Mesodermal cell (in vitro differentiated cells): ENCODE measurements at regions not wholly inside any gene's neighbourhood (a gene's known extent, or its start where the extent isn't known, plus 50 kb on each side); places are given as distances from the start of the nearest gene placed in this dataset.
"Not testable (repeated sequence)": the region's sequence is repeated elsewhere in the genome, so short reads cannot be mapped to it uniquely, and the experiment has no call there.

ENCODE experiments used
- H3K27ac ChIP-seq: 2 replicates; pipeline ENCODE4 v1.7.0; 2013; ENCODE audit warnings: mild to moderate bottlenecking, low read depth, low read length, moderate library complexity; ENCODE audit not compliant: severe bottlenecking
- H3K36me3 ChIP-seq: 2 replicates; pipeline ENCODE4 v1.7.1; 2013; ENCODE audit warnings: mild to moderate bottlenecking, low read length, moderate library complexity; ENCODE audit not compliant: control insufficient read depth, insufficient read depth
- H3K4me1 ChIP-seq: one replicate; pipeline ENCODE4 v1.7.1; 2013; ENCODE audit warnings: mild to moderate bottlenecking, low read length; ENCODE audit not compliant: insufficient read depth, control insufficient read depth, poor library complexity, severe bottlenecking
- H3K4me3 ChIP-seq: 2 replicates; pipeline ENCODE4 v1.7.0; 2013; ENCODE audit warnings: low read length, control low read depth, mild to moderate bottlenecking; ENCODE audit not compliant: insufficient read depth, poor library complexity, severe bottlenecking; ENCODE audit errors: extremely low read depth
- H3K9me3 ChIP-seq: 2 replicates; pipeline ENCODE4 v1.7.1; 2013; ENCODE audit warnings: mild to moderate bottlenecking, low read length, moderate library complexity; ENCODE audit not compliant: control insufficient read depth
- WGBS, 2 experiments: methylation state at CpG; one replicate each; pipeline ENCODE4 v1.1.5; 2013; ENCODE audit warnings: missing lambda C conversion rate in 2 of 2; ENCODE audit not compliant: insufficient coverage in 2 of 2; 5-methylcytosine and 5-hydroxymethylcytosine counted together

DNA sequence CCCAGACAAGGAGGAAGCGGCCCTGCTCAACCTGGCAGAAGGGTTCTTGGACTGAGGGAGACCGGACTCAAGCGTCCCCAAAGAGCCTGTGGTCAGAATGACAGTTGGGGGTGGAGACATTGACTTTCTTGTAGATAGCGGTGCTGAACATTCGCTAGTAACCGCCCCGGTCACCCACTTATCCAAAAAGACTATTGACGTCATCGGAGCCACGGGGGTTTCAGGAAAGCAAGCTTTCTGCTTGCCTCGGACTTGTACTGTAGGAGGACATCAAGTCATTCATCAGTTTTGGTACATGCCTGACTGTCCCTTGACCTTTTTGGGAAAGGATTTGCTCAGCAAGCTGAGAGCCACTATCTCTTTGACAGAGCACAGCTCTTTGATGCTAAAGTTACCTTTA, 71.7 kb upstream of the HMX1 start:
- not testable (repeated sequence) for H3K4me3 ChIP-seq, H3K36me3 ChIP-seq, H3K4me1 ChIP-seq, H3K9me3 ChIP-seq, H3K27ac ChIP-seq
- 86 to 93% methylated on average over 9 to 11 of the region's 11 CpGs for WGBS, 2 experiments

DNA sequence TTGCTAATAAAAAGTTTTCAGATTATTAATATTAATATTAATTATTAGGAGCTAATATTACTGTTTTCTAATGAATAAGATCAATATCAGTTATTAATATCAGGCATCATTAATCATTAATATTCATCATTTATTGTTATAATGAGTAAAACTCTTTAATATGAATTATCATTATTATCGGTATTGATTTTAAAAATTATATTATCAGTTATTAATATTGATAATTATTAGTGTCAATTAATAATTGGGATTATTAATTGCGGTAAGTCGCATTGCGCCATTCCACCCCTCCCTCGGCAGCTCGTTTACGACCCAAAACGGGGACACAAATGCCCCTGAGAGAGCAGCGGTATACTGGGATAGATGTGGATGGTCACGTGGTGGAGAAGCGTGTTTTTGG, 70.4 kb upstream of the HMX1 start:
- 93% methylated on average over 3 of the region's 11 CpGs; no CpG with 5 or more reads in 1 of the 2 experiments for WGBS, 2 experiments

DNA sequence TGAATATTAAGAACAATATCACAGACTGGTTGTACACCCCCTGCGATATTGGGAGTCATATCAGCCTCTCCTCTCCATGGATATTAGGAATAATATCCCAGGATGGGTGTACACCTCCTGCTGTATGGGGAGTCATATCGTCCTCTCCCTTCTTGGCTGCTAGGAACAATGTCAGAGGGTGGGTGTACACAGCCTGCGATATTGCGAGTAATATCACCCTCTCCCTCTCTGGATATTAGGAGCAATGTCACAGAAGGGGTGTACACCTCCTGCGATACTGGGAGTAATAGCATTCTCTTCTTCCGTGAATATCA, 69.8 kb upstream of the HMX1 start:
- H3K4me3 ChIP-seq, H3K27ac ChIP-seq, H3K9me3 ChIP-seq, H3K36me3 ChIP-seq, H3K4me1 ChIP-seq: not testable (repeated sequence)
- WGBS, 2 experiments, result 78 to 98% methylated on average over 4 of the region's 6 CpGs

More for the DNA sequence above, 70.4 kb upstream of the HMX1 start:
- not testable (repeated sequence) for H3K9me3 ChIP-seq, H3K4me3 ChIP-seq, H3K27ac ChIP-seq, H3K36me3 ChIP-seq, H3K4me1 ChIP-seq

DNA sequence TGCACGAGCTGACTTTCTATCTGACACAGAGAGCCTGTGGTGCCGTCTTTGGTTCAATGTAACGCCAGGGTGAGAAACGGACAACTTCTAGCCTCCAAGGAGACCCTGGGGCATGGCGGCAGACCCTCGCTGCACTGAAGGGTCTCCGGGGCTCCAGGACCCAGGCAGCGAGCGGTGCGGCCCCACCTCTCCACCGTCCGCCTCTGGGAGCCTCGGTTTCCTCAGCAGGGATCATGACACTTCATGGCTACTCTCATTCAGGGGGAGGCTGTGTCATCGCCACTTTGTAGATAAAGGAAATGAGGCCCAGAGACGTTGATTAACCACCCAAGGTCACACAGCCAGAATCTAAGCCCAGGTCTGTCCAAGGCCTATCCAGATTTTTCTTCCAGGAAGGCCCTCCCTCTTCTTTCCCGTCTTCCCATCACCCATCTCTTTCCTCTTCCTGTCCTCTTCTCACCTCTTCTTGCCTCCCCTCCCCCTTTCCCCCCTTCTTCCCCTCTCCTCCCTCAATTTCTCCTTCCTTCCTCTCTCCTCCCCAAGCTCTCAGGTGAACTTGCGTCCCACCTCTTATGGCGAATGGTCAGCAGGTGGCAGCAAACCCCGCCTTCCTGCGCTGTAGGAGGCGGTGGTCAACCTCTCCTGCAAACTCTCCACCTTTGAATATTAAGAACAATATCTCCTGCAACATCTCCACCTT, 69.3 kb upstream of the HMX1 start:
- Histone ChIP-seq H3K4me3 (no peak overlapping the region), H3K9me3 (no peaks in the 10 kb centered on the region), H3K36me3 (no peaks in the 10 kb centered on the region), H3K4me1 (peaks cover 4% of the 10 kb centered on the region), H3K27ac (no peak overlapping the region)
- 45 to 61% methylated on average over 11 to 18 of the region's 21 CpGs for WGBS, 2 experiments

DNA sequence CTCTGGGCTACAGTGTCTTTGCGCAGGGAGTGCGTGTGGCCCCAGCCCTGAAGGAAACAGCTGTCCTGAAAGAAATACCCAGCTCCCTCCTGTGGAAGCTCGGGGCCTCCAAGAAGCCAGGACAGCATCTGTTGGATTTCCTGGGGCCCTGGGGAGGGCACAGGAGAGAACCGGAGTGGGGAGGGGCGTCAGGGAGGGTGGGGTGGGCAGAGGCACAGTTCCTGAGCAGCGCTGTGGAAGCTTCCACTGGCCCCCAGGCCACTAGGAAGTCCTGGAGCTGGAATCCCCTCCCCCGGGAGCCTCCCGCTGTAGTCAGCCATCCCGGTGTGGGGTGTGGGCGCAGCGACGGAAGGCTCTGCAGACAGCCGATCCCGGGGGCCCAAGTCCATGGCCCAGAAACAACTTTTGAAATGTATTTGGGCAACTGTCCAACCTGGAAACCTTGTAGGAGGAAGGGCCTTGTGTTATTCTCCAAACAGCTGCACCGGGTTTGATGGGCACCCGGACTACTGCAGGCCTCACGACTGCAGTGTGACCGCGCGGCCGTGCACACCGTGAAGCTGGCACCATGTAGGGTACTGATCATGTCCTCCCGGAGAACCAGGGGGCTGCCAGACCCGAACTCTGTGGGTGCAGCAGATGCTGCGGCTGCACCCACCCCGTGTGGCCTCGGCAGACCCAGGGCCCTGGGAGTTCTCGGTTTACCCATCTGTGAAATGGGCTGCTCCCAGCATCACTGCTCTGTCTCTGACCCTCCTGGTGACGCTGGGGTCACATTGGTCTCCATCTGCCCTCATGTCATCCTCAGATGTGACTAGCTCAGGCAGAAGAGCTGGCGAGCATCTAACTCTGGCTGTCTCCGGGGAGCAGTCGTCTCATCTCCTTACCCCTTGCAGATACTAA, 68.5 kb upstream of the HMX1 start:
- no peaks in the 10 kb centered on the region for H3K36me3 ChIP-seq
- H3K9me3 ChIP-seq, result no peaks in the 10 kb centered on the region
- no peak overlapping the region for H3K27ac ChIP-seq
- whole genome bisulfite sequencing, 2 experiments, result 67% methylated on average over 28 of the region's 32 CpGs
- H3K4me3 ChIP-seq, result no peak overlapping the region
- H3K4me1 ChIP-seq, result peaks cover 4% of the 10 kb centered on the region

DNA sequence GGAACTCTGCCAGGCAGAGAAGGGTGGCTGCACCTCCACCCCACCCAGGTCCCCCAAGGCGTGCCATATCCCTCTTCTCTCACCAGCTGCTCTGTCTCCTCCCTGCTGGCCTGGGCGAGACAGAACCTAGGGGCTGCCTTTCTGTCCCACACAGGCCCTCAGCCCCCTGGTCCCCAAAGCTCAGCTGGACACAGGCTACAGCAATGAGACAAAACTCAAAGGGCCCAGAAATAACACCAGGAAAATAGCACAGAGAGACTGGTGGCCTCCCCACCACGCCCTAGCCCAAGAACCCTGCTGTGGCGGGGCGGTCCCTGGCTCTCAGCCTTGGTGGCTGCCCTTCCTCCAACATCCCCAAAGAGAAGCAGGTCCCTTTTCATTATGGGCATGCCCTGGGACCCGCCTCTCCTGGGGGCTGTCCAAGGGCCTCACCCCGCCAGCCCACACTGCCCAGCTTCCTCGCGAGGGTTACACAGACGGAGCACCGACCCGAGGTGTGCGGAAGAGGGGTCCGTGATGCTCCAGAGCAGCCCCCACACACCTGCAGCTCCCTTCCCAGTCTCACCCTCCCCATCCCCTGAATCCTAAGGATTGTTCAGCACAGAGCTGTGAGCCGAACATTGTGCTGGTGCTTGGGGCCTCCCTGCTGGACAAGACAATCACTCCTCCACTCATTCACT, 67.7 kb upstream of the HMX1 start:
- peaks cover 4% of the 10 kb centered on the region for H3K4me1 ChIP-seq
- H3K27ac ChIP-seq, result no peak overlapping the region
- no peaks in the 10 kb centered on the region for H3K36me3 ChIP-seq
- 57 to 60% methylated on average over 14 of the region's 15 CpGs for whole genome bisulfite sequencing, 2 experiments
- H3K9me3 ChIP-seq, result no peaks in the 10 kb centered on the region
- no peak overlapping the region for H3K4me3 ChIP-seq

DNA sequence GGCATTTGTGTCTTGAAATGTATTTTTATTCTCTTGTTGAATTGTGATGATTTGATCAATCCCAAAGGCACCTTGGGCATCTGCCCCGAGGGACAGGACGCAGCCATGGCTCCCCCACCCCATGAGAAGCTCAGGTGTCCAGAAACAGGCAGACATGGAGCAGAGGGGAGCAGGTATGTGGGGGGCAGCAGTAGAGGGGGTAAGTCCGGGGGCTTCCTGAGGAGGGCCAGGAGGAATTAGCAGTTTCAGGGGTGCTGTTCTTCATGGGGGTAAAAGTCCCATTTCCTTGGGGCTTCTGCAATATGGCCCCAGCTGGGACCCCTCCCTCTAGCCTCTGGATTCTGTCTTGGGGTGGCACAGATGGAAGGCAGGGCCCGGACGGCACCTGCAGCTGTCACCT, 67.0 kb upstream of the HMX1 start:
- Histone ChIP-seq H3K4me1 (peaks cover 4% of the 10 kb centered on the region), H3K4me3 (no peak overlapping the region), H3K36me3 (no peaks in the 10 kb centered on the region), H3K9me3 (peaks cover 5% of the 10 kb centered on the region), H3K27ac (no peak overlapping the region)
- 78 to 85% methylated on average over 3 to 4 of the region's 5 CpGs for WGBS, 2 experiments

DNA sequence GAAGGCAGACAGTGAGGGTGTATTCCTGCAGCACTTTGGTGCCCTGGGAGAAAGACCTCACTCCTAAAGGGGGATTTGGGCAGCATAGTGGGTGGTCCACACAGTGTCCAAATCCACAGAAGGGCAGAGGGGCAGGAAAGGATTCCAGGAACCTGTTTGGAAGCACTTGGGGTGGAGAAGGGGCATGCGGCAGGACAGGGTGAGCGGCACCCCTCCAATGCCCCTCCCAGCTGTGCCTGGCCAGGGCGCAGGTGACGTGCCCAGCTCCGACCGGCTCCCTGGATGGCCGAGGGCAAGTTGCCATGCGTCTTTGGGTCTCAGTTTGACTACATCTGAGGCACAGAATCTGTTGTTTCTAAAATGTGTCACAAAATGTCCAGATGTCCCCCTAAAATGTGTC, 66.5 kb upstream of the HMX1 start:
- 82 to 85% methylated on average over 7 to 8 of the region's 8 CpGs for WGBS, 2 experiments
- H3K27ac ChIP-seq, result no peak overlapping the region

DNA sequence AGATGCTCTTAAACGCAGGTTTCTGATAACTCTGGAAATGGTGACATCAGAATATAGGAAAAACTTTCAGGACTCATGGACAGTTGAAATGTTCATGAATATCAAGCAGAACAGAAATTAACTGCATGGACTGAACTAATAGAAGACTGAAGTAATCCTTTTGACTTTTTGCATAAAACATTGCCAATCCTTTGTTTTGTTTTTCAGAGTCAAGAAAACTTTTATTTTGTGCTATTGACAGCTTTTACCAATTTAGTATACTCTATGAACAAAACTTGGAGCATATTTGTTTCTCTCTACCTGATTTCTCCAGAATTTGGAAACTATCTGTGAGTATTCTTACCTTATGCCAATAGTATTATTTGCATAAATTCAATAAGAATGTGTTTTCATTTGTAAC, 61.2 kb upstream of the HMX1 start:
- Histone ChIP-seq H3K36me3 (no peaks in the 10 kb centered on the region), H3K27ac (no peak overlapping the region), H3K4me1 (no peaks in the 10 kb centered on the region), H3K4me3 (no peak overlapping the region), H3K9me3 (peaks cover 19% of the 10 kb centered on the region)
- 43% methylated on average over 1 of the region's 1 CpG; no CpG with 5 or more reads in 1 of the 2 experiments for WGBS, 2 experiments

More for the DNA sequence above, 66.5 kb upstream of the HMX1 start:
- Histone ChIP-seq H3K36me3 (no peaks in the 10 kb centered on the region), H3K4me1 (peaks cover 4% of the 10 kb centered on the region), H3K9me3 (peaks cover 8% of the 10 kb centered on the region), H3K4me3 (no peak overlapping the region)

DNA sequence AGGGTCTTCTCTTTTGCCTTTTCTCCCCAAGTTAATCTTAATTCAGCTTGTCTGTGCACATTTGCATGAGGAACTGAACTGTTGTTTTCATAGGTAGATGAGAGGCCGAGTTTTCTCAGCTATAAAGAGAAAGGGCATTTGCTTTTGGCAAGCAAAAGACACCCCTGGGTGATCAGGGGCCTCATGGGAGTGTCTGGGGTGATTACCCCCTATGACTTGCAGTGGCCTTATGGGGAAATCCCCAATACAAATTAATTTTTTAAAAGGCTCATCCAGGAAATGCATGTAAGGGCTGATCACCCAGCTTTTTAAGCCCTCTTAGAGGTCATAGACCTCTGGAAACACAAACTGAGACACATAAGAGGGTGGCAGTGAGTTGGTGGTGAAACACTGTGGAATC, 56.4 kb upstream of the HMX1 start:
- Histone ChIP-seq H3K4me3 (no peak overlapping the region), H3K27ac (no peak overlapping the region), H3K9me3 (peaks cover 13% of the 10 kb centered on the region), H3K36me3 (no peaks in the 10 kb centered on the region), H3K4me1 (no peaks in the 10 kb centered on the region)
- no CpG with 5 or more reads among the region's 1 CpG for WGBS, 2 experiments
